Activated naive CD8-positive, alpha-beta T cell (primary cell): ENCODE measurements at regions not wholly inside any gene's neighbourhood (a gene's known extent, or its start where the extent isn't known, plus 50 kb on each side); places are given as distances from the start of the nearest gene placed in this dataset.
"Not testable (repeated sequence)": the region's sequence is repeated elsewhere in the genome, so short reads cannot be mapped to it uniquely, and the experiment has no call there.

ENCODE experiments used
- H3K27ac Mint-ChIP-seq: one replicate; pipeline ENCODE4 v1.8.0; 2021; ENCODE audit warnings: mixed read lengths
- H3K27me3 Mint-ChIP-seq: one replicate; pipeline ENCODE4 v1.8.0; 2021; ENCODE audit warnings: mixed read lengths
- H3K36me3 Mint-ChIP-seq: one replicate; pipeline ENCODE4 v1.8.0; 2021; ENCODE audit warnings: mixed read lengths
- H3K4me1 Mint-ChIP-seq: one replicate; pipeline ENCODE4 v1.8.0; 2021; ENCODE audit warnings: low read depth, mixed read lengths
- H3K4me3 Mint-ChIP-seq: one replicate; pipeline ENCODE4 v1.8.0; 2021; ENCODE audit warnings: mild to moderate bottlenecking, mixed read lengths
- H3K9me3 Mint-ChIP-seq: one replicate; pipeline ENCODE4 v1.8.0; 2021; ENCODE audit warnings: low read depth, mixed read lengths

DNA sequence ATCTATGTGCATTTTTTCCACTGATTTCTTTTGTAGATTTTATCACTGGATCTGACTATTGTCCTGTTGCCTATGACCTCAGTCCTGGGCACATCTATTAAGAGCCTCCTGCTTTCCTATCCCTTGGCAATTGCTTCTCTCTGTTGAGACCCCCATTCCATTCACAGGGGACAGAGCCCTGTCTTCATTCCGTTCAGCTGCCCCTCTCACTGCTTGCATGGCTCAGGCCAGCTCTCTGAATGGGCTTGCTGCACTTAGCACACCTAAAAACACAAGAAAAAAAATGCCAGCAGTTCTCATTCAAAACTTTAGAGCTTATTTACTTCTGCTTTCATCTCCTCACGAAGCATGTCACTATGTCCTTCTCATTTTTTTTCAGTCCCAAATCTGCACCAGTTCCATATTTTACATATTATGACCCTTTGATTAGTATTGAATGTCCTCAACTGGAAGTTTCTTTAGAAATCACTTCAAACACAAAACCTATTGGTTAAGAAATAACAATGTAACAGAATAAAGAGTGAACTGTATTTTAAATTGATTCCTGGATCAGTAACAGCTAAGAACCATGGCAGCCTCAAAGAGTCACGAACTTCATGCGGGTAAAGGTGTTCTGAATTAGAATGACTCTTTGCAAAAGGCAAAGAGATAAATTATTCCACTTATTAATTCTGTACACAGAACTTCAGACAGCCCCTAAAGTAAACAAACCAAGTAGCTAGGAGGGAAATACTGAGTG is 616.5 kb downstream of the C6orf118 start:
- no peaks in the 10 kb centered on the region for H3K27me3 Mint-ChIP-seq
- no peak overlapping the region for H3K4me3 Mint-ChIP-seq
- no peaks in the 10 kb centered on the region for H3K36me3 Mint-ChIP-seq
- no peaks in the 10 kb centered on the region for H3K9me3 Mint-ChIP-seq
- H3K4me1 Mint-ChIP-seq, result no peaks in the 10 kb centered on the region
- H3K27ac Mint-ChIP-seq, result no peak overlapping the region

DNA sequence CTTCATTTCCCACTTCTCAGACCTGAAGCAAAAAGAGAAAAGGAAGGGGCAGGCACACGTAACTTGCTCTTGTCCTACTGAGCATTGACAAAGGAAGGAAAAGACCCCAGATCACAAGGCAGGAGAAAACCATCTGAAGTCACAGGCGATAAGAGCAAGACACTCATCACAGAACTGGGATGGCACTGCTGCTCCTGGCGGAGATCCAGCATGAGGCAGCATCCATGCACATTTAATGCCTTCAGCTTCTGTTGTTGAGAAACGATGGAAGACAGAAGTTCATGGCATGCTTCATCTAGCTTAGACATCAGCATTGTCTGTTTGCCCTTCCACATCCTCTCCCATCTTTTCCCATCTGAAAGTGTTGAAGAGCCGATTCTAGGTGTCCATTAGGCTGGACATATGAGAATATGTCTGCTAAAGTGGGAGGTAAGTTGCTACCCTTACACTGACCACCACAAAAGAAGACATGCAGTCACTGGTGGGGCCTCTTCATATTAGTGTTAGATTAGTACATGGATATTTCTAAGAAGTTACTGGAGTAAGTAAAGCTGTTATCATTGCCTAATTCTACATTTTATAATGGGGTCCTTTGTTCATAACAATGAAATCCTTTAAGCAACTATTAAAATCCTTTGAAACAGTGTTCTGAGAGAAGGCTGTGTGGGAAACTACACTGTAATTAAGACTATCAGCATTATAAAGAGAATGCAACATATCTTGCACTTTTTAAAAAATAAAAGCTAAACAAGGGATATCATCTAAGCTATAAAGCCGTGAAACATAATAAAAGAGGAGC is 618.5 kb downstream of the C6orf118 start:
- Mint-ChIP-seq H3K4me3 (no peak overlapping the region), H3K27ac (no peak overlapping the region), H3K9me3 (no peaks in the 10 kb centered on the region), H3K4me1 (no peaks in the 10 kb centered on the region), H3K36me3 (no peaks in the 10 kb centered on the region), H3K27me3 (no peaks in the 10 kb centered on the region)

DNA sequence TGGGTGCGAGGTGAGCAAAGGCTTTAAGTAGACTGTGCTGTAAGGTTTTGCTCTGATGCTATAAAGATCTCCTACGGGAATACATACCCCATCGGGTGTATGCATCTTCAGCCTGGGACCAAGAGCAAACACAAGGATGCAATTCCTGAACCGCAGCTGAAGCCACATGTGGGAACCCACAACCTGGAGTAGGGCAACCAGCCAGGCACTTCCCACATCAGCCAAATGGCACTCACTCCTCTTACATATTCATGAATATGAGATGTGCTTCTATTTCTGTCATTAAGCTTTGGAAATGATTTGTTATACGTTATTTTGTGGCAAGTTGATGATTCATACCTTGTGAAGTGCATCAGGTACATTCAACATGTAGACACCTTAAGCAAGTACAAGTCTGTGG is 619.2 kb downstream of the C6orf118 start:
- H3K4me1 Mint-ChIP-seq, result no peaks in the 10 kb centered on the region
- no peak overlapping the region for H3K27ac Mint-ChIP-seq
- H3K4me3 Mint-ChIP-seq, result no peak overlapping the region
- no peaks in the 10 kb centered on the region for H3K27me3 Mint-ChIP-seq
- H3K9me3 Mint-ChIP-seq, result no peaks in the 10 kb centered on the region
- H3K36me3 Mint-ChIP-seq, result no peaks in the 10 kb centered on the region

GRCh38 chr6:164665328-164665727 is 644.1 kb downstream of the C6orf118 start:
- no peak overlapping the region for H3K4me3 Mint-ChIP-seq
- peaks cover 3% of the 10 kb centered on the region for H3K9me3 Mint-ChIP-seq
- no peaks in the 10 kb centered on the region for H3K36me3 Mint-ChIP-seq
- H3K27me3 Mint-ChIP-seq, result no peaks in the 10 kb centered on the region
- H3K4me1 Mint-ChIP-seq, result no peaks in the 10 kb centered on the region
- H3K27ac Mint-ChIP-seq, result no peak overlapping the region

DNA sequence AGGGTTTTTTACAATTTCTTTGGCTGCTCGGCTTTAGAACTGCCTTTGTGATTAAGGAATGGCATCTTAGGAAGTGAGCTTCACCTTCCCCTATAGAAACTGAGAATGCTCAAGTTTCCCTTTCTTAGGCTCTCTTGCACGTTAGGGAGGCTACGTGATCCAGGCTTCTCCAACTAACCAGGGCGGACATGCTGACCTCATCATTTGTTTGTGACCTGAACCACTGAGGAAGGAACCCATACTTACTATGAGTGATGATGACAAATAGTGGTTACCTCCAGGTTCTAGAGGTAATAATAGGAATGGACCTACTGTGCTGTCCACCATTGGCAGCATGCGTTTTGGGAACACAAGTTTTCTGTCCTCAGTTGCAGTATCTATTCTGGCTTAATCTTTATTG is 645.8 kb downstream of the C6orf118 start:
- H3K4me1 Mint-ChIP-seq, result no peaks in the 10 kb centered on the region
- H3K27me3 Mint-ChIP-seq, result no peaks in the 10 kb centered on the region
- no peak overlapping the region for H3K4me3 Mint-ChIP-seq
- H3K36me3 Mint-ChIP-seq, result no peaks in the 10 kb centered on the region
- H3K27ac Mint-ChIP-seq, result no peak overlapping the region
- H3K9me3 Mint-ChIP-seq, result peaks cover 3% of the 10 kb centered on the region

DNA sequence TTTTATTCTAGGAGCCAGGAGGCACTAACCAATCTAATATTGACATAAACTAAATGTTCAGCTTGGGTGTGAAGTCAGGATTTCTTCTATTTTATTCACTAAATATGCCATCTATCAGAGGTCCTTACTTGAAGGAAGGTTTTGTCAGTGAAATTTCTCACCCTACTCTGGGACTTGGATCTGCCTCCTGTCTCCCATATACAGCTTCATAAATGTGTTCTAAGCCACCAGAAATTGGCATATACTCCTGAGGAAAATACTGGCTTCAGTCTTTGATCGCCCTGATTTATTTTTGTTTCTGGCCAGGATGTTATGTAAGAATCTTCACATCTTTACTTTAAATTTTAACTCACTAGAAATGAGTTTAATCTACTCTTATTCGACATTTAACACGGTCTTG is 647.7 kb downstream of the C6orf118 start:
- no peaks in the 10 kb centered on the region for H3K27me3 Mint-ChIP-seq

GRCh38 chr6:164660781-164661180 is 648.6 kb downstream of the C6orf118 start:
- no peaks in the 10 kb centered on the region for H3K4me1 Mint-ChIP-seq
- H3K27ac Mint-ChIP-seq, result no peak overlapping the region
- no peaks in the 10 kb centered on the region for H3K36me3 Mint-ChIP-seq
- no peaks in the 10 kb centered on the region for H3K27me3 Mint-ChIP-seq
- no peaks in the 10 kb centered on the region for H3K9me3 Mint-ChIP-seq
- H3K4me3 Mint-ChIP-seq, result no peak overlapping the region

More for the DNA sequence above, 647.7 kb downstream of the C6orf118 start:
- Mint-ChIP-seq H3K4me3 (no peak overlapping the region), H3K36me3 (no peaks in the 10 kb centered on the region), H3K9me3 (peaks cover 3% of the 10 kb centered on the region), H3K4me1 (no peaks in the 10 kb centered on the region), H3K27ac (no peak overlapping the region)

DNA sequence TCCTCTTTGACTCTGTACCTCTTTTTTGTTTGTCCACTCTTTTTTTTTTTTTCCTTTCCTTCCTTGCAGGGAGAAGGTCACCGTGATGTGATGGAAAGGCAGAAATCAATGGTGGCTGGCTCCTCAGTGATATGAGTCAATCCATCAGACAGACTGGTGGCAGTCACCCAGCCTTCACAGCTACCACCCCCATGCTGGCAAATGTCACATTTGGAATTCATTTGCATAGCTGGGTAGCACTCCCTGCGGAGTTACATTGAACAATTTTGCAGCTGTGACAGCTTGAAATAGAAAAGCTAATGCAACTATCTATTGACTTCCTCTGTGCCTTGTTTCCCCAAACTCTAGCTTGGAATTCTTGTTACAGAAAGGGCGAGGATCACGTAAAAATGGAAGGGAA is 668.4 kb downstream of the C6orf118 start:
- H3K4me1 Mint-ChIP-seq, result no peaks in the 10 kb centered on the region
- H3K27ac Mint-ChIP-seq, result no peak overlapping the region
- no peak overlapping the region for H3K4me3 Mint-ChIP-seq
- no peaks in the 10 kb centered on the region for H3K27me3 Mint-ChIP-seq
- no peaks in the 10 kb centered on the region for H3K36me3 Mint-ChIP-seq
- H3K9me3 Mint-ChIP-seq, result peaks cover 17% of the 10 kb centered on the region

DNA sequence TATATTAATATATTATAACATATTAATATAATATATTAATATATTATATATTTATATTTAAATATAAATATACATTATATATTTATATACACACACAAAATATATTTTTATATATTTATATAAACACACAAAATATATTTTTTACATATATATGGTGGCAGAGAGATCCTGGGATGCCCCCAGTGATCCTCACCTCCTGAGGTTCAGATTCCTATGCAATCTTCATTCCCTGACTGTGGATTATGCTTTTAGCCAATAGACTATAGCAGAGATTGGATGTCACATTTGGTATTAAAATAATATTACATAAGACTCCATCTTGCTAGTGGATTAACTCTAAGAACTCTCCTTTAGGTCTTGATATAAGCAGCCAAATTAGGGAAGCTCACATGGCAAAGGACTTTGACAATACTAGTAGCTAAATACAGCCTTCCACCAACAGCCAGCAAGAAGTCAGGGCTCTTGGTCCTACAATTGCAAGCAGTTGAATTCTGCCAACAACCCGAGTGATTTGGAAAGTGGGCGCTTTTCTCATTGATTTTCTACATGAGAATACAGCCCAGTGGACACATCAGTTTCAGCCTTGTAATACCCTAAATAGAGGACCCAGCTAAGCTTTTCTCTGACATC is 681.0 kb downstream of the C6orf118 start:
- Mint-ChIP-seq H3K4me3 (no peak overlapping the region), H3K4me1 (no peaks in the 10 kb centered on the region), H3K36me3 (no peaks in the 10 kb centered on the region), H3K9me3 (peaks cover 2% of the 10 kb centered on the region), H3K27ac (no peak overlapping the region), H3K27me3 (no peaks in the 10 kb centered on the region)

- peaks cover 8% of the 10 kb centered on the region for H3K9me3 Mint-ChIP-seq
- H3K27ac Mint-ChIP-seq, result no peak overlapping the region
- H3K36me3 Mint-ChIP-seq, result no peaks in the 10 kb centered on the region
- H3K4me3 Mint-ChIP-seq, result no peak overlapping the region
- no peaks in the 10 kb centered on the region for H3K4me1 Mint-ChIP-seq
- no peaks in the 10 kb centered on the region for H3K27me3 Mint-ChIP-seq
Measured at GRCh38 chr6:164616917-164617524, 692.4 kb downstream of the C6orf118 start.

DNA sequence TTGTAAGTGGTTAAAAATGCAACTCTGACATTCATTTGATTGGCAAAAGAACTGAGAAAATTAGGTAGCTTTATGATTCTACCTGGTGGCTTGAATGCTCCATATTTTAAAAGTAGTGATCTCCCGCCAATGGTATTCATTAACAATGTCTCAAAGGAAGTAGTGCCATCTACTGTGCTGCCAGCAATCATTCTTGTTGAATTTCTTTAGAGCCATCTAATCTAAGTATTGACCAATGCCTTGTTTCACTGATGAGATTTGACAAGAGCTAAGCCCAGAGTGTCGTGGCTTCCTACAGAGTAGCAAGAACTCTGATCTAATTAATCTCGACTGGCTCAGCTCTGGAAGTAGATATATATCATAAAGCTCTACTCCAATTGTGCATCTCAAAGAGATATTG is 696.7 kb downstream of the C6orf118 start:
- Mint-ChIP-seq H3K4me1 (no peaks in the 10 kb centered on the region), H3K27ac (no peak overlapping the region), H3K27me3 (no peaks in the 10 kb centered on the region), H3K36me3 (no peaks in the 10 kb centered on the region), H3K9me3 (peaks cover 22% of the 10 kb centered on the region), H3K4me3 (no peak overlapping the region)

DNA sequence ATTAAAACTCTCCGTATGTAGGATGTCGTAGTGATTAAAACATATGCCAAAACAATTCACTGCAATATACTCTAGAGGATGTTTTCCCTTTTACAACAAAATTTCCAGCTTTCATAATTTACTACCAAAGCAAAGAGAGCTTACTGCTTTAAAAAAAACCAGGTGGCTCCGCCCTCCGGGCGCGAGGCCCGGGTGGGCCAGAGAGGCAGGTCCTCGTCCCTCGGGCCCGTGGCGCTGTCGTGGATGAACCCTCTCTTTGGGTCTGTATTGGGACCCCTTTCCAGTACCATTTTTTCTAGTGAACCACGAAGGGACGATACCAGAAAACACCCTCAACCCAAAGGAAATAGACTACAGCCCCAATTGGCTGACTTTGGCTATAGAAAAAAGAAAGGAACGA is 698.5 kb downstream of the C6orf118 start:
- not testable (repeated sequence) for H3K27ac Mint-ChIP-seq

DNA sequence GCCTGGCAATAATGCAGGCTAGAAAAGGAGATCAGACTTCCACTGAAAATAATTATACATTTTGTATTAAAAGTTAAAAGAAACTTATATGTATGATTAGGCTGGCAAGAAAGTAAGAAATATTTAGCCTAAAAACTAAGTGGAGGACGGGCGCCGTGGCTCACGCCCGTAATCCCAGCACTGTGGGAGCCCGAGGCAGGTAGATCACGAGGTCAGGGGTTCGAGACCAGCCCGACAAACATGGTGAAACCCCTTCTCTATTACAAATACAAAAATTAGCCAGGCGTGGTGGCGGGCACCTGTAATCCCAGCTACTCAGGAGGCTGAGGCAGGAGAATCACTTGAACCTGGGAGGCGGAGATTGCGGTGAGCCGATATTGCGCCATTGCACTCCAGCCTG is 707.0 kb downstream of the C6orf118 start:
- not testable (repeated sequence) for H3K36me3 Mint-ChIP-seq, H3K4me3 Mint-ChIP-seq, H3K27me3 Mint-ChIP-seq, H3K27ac Mint-ChIP-seq, H3K4me1 Mint-ChIP-seq, H3K9me3 Mint-ChIP-seq

More for the DNA sequence above, 698.5 kb downstream of the C6orf118 start:
- H3K9me3 Mint-ChIP-seq, result peaks cover 21% of the 10 kb centered on the region
- not testable (repeated sequence) for H3K4me3 Mint-ChIP-seq, H3K27me3 Mint-ChIP-seq, H3K4me1 Mint-ChIP-seq, H3K36me3 Mint-ChIP-seq

- H3K27me3 Mint-ChIP-seq, result no peaks in the 10 kb centered on the region
- no peaks in the 10 kb centered on the region for H3K36me3 Mint-ChIP-seq
- H3K27ac Mint-ChIP-seq, result no peak overlapping the region
- H3K4me1 Mint-ChIP-seq, result no peaks in the 10 kb centered on the region
- no peaks in the 10 kb centered on the region for H3K9me3 Mint-ChIP-seq
- no peak overlapping the region for H3K4me3 Mint-ChIP-seq
Measured at GRCh38 chr6:164581563-164581962, 727.8 kb downstream of the C6orf118 start.

- no peaks in the 10 kb centered on the region for H3K4me1 Mint-ChIP-seq
- H3K27ac Mint-ChIP-seq, result no peak overlapping the region
- H3K4me3 Mint-ChIP-seq, result no peak overlapping the region
- no peaks in the 10 kb centered on the region for H3K36me3 Mint-ChIP-seq
- H3K9me3 Mint-ChIP-seq, result peaks cover 3% of the 10 kb centered on the region
- no peaks in the 10 kb centered on the region for H3K27me3 Mint-ChIP-seq
Measured at GRCh38 chr6:164579035-164579434, 730.4 kb downstream of the C6orf118 start.
